ENCODE measurements at regions not wholly inside any gene's neighbourhood (a gene's known extent, or its start where the extent isn't known, plus 50 kb on each side); places are given as distances from the start of the nearest gene placed in this dataset.

DNA sequence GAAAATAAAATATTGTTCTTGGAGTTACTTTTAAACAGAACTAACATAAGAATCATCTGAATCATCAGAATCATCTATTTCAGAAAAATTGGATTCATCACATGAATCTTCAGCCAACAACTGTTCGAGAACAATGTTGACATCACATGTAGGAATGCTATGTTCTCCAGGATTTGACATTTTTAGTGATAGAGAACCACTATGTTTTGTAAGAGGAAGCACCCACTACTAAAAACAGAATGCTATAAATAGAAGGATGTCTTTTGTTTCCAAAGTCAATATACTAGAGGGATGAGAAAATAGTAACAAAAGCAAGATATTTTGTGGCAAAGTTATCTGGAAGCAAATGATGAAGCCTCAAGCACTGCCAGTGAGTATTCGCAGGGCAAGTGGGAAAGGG, 263.4 kb upstream of the DDI1 start:
- DNase-seq (ENCODE audit: insufficient read length, low spot score), result no peak
- no peak for FAIRE-seq
- TF ChIP-seq POLR2A (IDR thresholded peaks at IDR 0.05; ENCODE audit: low read depth, low read length), result no peak

GRCh38 chr11:103773537-103773936, 262.9 kb upstream of the DDI1 start:
- no peak for FAIRE-seq
- no peak for TF ChIP-seq POLR2A (IDR thresholded peaks at IDR 0.05; ENCODE audit: low read depth, low read length)
- DNase-seq (ENCODE audit: insufficient read length, low spot score), result no peak

DNA sequence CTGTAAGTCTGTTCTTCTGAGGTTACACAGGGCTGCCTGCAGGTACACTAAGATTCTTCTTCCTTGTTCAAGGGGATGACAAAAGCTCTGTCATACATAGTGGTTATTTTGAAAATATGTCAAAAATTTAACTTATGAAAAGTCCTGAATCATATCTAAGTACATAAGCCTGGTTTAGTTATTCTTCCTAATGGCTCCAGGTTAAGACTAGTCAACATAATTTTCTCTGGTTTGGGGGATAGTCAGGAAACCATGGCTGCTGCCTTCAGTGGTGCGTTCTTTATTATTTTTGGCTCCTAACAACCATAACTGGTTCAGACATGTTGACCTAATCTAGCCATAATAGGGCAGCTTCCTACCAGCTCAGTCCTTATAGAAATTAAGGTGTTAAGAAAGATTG, 257.4 kb upstream of the DDI1 start:
- no peak for TF ChIP-seq POLR2A (IDR thresholded peaks at IDR 0.05; ENCODE audit: low read depth, low read length)
- FAIRE-seq (no peak), DNase-seq (ENCODE audit: insufficient read length, low spot score) (no peak)

GRCh38 chr11:103789952-103790351, 246.5 kb upstream of the DDI1 start:
- FAIRE-seq (no peak), DNase-seq (ENCODE audit: insufficient read length, low spot score) (no peak)
- TF ChIP-seq POLR2A (IDR thresholded peaks at IDR 0.05; ENCODE audit: low read depth, low read length), result no peak

DNA sequence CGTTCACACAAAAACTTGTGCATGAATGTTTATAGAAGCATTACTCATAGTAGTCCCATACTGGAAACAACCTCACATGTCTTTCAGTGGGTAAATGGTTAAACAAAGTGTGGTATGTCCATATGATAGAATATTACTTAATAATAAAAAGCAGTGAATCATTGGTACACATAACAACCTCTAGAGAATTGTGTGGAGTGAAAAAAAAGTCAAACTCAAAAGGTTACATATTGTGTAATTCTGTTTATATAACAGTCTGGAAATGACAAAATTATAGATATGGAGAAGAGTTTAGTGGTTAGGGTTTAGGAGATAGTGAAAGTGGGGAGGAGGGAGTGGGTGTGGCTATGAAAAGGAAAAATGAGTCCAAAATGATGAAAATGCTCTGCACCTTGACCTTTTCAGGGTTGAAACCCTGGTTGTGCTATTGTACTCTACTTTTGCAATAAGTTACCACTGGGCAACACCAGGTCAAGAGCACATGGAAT, 243.4 kb upstream of the DDI1 start:
- FAIRE-seq, result no peak
- TF ChIP-seq POLR2A (IDR thresholded peaks at IDR 0.05; ENCODE audit: low read depth, low read length), result no peak
- no peak for DNase-seq (ENCODE audit: insufficient read length, low spot score)

DNA sequence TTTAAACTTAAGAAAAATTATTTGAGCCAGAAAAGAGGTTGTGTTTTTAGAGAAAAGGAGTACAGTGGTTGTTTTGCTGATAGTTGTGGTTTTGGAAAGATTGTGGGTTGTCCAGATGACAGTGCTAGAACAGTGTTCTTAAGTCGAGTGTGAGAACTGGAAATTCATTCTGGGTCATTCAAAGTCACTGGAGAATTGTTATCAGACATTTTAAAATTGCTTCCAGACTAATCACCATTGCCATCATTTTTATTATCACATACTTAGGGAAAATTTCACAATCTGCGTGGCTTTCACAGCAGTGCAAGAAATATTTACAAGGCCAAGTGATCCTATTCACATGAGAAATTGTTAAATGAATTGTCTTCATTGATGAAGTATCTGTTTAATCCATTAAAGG, 242.2 kb upstream of the DDI1 start:
- no peak for TF ChIP-seq POLR2A (IDR thresholded peaks at IDR 0.05; ENCODE audit: low read depth, low read length)
- FAIRE-seq, result no peak
- DNase-seq (ENCODE audit: insufficient read length, low spot score), result no peak

GRCh38 chr11:103798026-103798425, 238.4 kb upstream of the DDI1 start:
- FAIRE-seq, result no peak
- DNase-seq (ENCODE audit: insufficient read length, low spot score), result no peak
- TF ChIP-seq POLR2A (IDR thresholded peaks at IDR 0.05; ENCODE audit: low read depth, low read length), result no peak

DNA sequence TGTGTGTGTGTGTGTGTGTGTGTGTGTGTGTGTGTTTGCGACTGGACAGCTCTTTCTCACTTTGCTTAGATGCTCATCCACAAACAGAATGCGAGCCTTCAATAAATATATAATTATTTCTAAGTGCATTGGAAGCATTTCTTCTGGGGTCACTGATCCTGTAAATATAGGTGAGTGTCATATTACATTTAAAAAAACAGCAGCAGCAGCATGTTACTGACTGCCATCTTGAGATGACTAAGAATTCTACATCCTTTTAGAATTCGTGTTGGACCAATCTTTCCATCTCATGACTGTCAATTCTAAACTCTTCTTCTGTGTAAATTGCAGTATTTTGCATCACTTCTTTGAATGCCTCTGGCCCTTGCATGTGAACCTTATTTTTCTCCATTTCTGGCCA, 238.0 kb upstream of the DDI1 start:
- TF ChIP-seq POLR2A (IDR thresholded peaks at IDR 0.05; ENCODE audit: low read depth, low read length), result no peak
- DNase-seq (ENCODE audit: insufficient read length, low spot score) (no peak), FAIRE-seq (no peak)

GRCh38 chr11:103800406-103801114, 235.9 kb upstream of the DDI1 start:
- FAIRE-seq, result no peak
- no peak for TF ChIP-seq POLR2A (IDR thresholded peaks at IDR 0.05; ENCODE audit: low read depth, low read length)

GRCh38 chr11:103803062-103803461, 233.4 kb upstream of the DDI1 start:
- DNase-seq (ENCODE audit: insufficient read length, low spot score) (no peak), FAIRE-seq (no peak)
- TF ChIP-seq POLR2A (IDR thresholded peaks at IDR 0.05; ENCODE audit: low read depth, low read length), result no peak

More at GRCh38 chr11:103800406-103801114, 235.9 kb upstream of the DDI1 start:
- no peak for DNase-seq (ENCODE audit: insufficient read length, low spot score)

GRCh38 chr11:103805688-103806009, 230.8 kb upstream of the DDI1 start:
- DNase-seq (ENCODE audit: insufficient read length, low spot score) (no peak), FAIRE-seq (no peak)
- TF ChIP-seq POLR2A (IDR thresholded peaks at IDR 0.05; ENCODE audit: low read depth, low read length), result no peak

DNA sequence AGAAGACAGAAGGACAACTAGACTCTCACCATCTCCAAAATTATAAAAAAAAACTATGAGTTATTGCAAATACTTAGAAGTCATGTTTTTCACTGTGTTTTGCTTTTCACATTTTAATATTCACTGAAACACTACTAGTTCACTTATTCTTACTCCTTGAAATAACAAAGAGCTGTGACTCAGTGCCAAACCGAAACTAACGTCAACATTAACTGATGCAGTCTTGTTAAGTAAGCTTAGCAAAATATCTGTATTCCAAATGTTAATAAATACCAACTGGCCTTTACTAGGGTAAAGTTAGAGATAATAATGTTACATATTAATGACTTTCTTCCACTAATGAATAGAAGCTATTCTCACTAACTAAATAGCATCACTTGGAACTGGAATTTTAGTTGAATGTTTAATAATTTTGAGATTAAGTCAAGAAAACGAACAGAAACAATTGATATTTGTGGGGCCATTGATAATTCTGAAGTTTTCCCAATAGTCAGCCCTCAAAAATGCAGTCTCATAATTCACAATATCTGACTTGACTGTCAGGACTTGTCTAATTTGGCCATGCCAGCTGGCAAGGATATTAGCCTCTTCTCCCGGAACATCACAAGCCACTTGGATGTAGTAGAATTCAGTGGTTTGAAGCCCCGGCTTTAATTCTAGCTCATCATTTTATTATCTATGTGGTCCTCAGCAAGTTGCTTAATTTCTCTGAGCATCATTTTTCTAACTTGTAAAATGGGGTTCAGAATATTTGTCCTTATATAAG, 230.1 kb upstream of the DDI1 start:
- FAIRE-seq, result no peak
- DNase-seq (ENCODE audit: insufficient read length, low spot score), result no peak
- no peak for TF ChIP-seq POLR2A (IDR thresholded peaks at IDR 0.05; ENCODE audit: low read depth, low read length)

DNA sequence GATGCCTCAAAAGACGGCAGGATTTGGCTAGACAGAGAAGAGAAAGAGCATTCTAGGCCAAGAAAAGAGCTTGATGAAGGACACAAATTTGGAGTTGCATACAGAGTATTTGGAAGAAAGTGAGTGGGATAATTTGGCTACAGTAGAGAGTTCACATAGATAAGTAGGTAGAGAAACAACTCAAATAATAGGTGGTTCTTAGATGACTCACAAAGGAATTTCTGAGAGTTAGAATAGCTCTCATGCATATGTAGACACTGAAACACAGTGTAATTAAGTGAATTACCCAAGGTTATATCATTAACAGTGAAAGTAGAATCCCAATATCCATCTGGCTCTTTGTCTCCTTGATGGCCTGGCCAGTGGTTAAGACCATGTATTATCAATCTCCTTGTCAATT, 228.6 kb upstream of the DDI1 start:
- DNase-seq (ENCODE audit: insufficient read length, low spot score) (no peak), FAIRE-seq (no peak)
- TF ChIP-seq POLR2A (IDR thresholded peaks at IDR 0.05; ENCODE audit: low read depth, low read length), result no peak

GRCh38 chr11:103808252-103808651, 228.2 kb upstream of the DDI1 start:
- FAIRE-seq, result no peak
- no peak for TF ChIP-seq POLR2A (IDR thresholded peaks at IDR 0.05; ENCODE audit: low read depth, low read length)
- no peak for DNase-seq (ENCODE audit: insufficient read length, low spot score)

GRCh38 chr11:103811870-103812455, 224.5 kb upstream of the DDI1 start:
- DNase-seq (ENCODE audit: insufficient read length, low spot score) (no peak), FAIRE-seq (no peak)
- no peak for TF ChIP-seq POLR2A (IDR thresholded peaks at IDR 0.05; ENCODE audit: low read depth, low read length)
